Left ventricle myocardium inferior (tissue), 1 donor: ENCODE measurements at regions not wholly inside any gene's neighbourhood (a gene's known extent, or its start where the extent isn't known, plus 50 kb on each side); places are given as distances from the start of the nearest gene placed in this dataset.

Experiments
- DNase-seq: peaks from one replicate; pipeline ENCODE4 v3.0.0-alpha.2; 2020
- H3K27ac ChIP-seq: fragments of 200-600 bp; replicated peaks from 2 replicates; pipeline ENCODE4 v1.8.0; 2021
- H3K27me3 ChIP-seq: fragments of 200-600 bp; 2 replicates; pipeline ENCODE4 v1.8.0; 2021; ENCODE audit warnings: low read depth
- H3K36me3 ChIP-seq: fragments of 200-600 bp; 2 replicates; pipeline ENCODE4 v1.8.0; 2021
- H3K4me1 ChIP-seq: fragments of 200-600 bp; 2 replicates; pipeline ENCODE4 v1.8.0; 2021
- H3K4me3 ChIP-seq: fragments of 200-600 bp; 2 replicates; pipeline ENCODE4 v1.8.0; 2021; ENCODE audit warnings: mild to moderate bottlenecking, moderate library complexity
- H3K9me3 ChIP-seq: fragments of 200-600 bp; replicated peaks from 2 replicates; pipeline ENCODE4 v1.8.0; 2021
- CTCF ChIP-seq: fragments of 200-600 bp; IDR thresholded peaks from 2 replicates; pipeline ENCODE4 v1.8.0; 2021; ENCODE audit warnings: antibody characterized with exemption, mild to moderate bottlenecking, borderline replicate concordance
- intact Hi-C: fragments of 100-400 bp; cut with micrococcal nuclease; formaldehyde crosslinking; loops from one replicate; pipeline ENCODE4 v1.11.0; 2022
- donor health status: DM: no; HTN: yes; CAD: no; lungs with severe emphysema.

GRCh38 chr2:236908439-236909192 is 177.1 kb upstream of the COPS8 start:
- H3K36me3 ChIP-seq = no peaks in the 10 kb centered on the region
- intact Hi-C loops = no loop called here
- H3K4me1 ChIP-seq = peaks cover 6% of the 10 kb centered on the region
- no peak overlapping the region for H3K27ac ChIP-seq
- H3K4me3 ChIP-seq = no peak overlapping the region
- no peaks in the 10 kb centered on the region for H3K9me3 ChIP-seq
- no peak for DNase-seq
- peaks cover 14% of the 10 kb centered on the region for H3K27me3 ChIP-seq
- TF ChIP-seq CTCF = no peak

- intact Hi-C loops = no loop called here
- Histone ChIP-seq H3K4me1 (peaks cover 6% of the 10 kb centered on the region), H3K27me3 (peaks cover 9% of the 10 kb centered on the region), H3K4me3 (no peak overlapping the region), H3K36me3 (no peaks in the 10 kb centered on the region), H3K9me3 (no peaks in the 10 kb centered on the region), H3K27ac (no peak overlapping the region)
- no peak for TF ChIP-seq CTCF
- DNase-seq = no peak
Measured at GRCh38 chr2:236909193-236909504, 176.5 kb upstream of the COPS8 start.

GRCh38 chr2:236909802-236910201 is 175.9 kb upstream of the COPS8 start:
- no peak overlapping the region for H3K27ac ChIP-seq
- no peaks in the 10 kb centered on the region for H3K36me3 ChIP-seq
- no peak for TF ChIP-seq CTCF
- no peak overlapping the region for H3K4me3 ChIP-seq
- H3K4me1 ChIP-seq = peaks cover 6% of the 10 kb centered on the region
- intact Hi-C loops = no loop called here
- peaks cover 3% of the 10 kb centered on the region for H3K27me3 ChIP-seq
- DNase-seq = no peak
- H3K9me3 ChIP-seq = no peaks in the 10 kb centered on the region

GRCh38 chr2:236910781-236911495 is 174.8 kb upstream of the COPS8 start:
- no peaks in the 10 kb centered on the region for H3K27me3 ChIP-seq
- intact Hi-C loops = no loop called here
- no peak for DNase-seq
- no peaks in the 10 kb centered on the region for H3K36me3 ChIP-seq
- no peak overlapping the region for H3K4me3 ChIP-seq
- peaks cover 6% of the 10 kb centered on the region for H3K4me1 ChIP-seq
- H3K9me3 ChIP-seq = no peaks in the 10 kb centered on the region
- H3K27ac ChIP-seq = no peak overlapping the region
- no peak for TF ChIP-seq CTCF

- TF ChIP-seq CTCF = no peak
- no peak for DNase-seq
- Histone ChIP-seq H3K4me3 (no peak overlapping the region), H3K27ac (no peak overlapping the region), H3K36me3 (no peaks in the 10 kb centered on the region), H3K27me3 (no peaks in the 10 kb centered on the region), H3K9me3 (no peaks in the 10 kb centered on the region), H3K4me1 (peaks cover 6% of the 10 kb centered on the region)
- intact Hi-C loops = no loop called here
Measured at GRCh38 chr2:236912326-236913120, 173.2 kb upstream of the COPS8 start.
